HG03039 (cell line): ENCODE measurements at regions not wholly inside any gene's neighbourhood (a gene's known extent, or its start where the extent isn't known, plus 50 kb on each side); places are given as distances from the start of the nearest gene placed in this dataset.
"Not testable (repeated sequence)": the region's sequence is repeated elsewhere in the genome, so short reads cannot be mapped to it uniquely, and the experiment has no call there.

Experiments used
- ATAC-seq: cut with Tn5 transposase; IDR thresholded peaks from one replicate; pipeline ENCODE4 v1.9.1; 2021; ENCODE audit warnings: mild to moderate bottlenecking, moderate library complexity; ENCODE audit not compliant: unreplicated experiment

DNA sequence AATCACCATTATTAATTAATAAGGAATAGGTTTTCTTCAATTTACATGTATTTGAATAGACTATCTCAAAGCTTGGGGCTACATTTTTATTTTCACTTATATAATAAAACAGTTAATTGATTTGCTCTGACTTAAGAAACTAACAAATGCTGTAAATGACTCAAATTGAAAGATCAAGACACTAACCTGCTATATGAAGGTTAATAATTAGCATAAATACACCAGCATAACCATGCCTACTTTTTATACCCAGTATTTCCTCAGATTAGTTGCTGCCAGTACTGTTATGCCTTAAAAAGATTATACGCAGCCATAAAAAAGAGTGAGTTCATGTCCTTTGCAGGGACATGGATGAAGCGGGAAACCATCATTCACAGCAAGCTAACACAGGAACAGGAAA, 1545.1 kb downstream of the AMY1C start:
- ATAC-seq = no peak

DNA sequence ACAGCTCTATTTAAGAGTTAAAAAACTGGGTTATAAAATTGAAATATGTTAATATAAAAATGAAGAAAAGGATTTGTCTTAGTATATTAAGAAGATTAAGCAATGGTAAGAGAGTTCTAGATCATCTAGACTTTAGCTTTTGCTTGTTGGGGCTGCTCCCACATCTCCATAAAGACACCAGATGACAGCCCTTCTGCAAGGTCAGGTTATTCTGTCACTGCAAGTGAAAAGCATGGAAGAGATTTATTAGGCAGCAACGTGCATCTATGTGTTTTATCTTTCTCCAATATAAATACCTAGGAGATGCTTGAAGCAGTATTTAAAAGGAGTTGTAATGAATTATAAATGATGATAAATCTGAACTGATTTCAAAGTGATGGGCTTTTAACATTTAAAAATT, 1560.4 kb downstream of the AMY1C start:
- ATAC-seq = no peak

DNA sequence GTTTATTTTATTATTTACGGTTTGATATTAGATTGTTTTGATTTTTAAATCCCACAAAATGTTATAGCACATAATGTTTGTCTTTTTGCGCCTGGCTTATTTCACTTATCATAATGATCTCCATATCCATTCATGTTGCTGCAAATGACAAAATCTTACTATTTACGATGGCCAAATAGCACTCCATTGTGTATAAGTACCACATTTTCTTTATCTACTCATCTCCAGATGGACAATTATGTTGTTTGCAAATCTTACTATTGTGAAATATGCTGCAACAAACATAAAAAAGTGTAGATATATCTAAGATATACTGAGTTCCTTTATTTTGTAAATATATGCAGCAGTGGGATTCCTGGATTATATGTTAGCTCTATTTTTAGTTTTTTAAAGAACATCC, 1568.3 kb downstream of the AMY1C start:
- no peak for ATAC-seq

DNA sequence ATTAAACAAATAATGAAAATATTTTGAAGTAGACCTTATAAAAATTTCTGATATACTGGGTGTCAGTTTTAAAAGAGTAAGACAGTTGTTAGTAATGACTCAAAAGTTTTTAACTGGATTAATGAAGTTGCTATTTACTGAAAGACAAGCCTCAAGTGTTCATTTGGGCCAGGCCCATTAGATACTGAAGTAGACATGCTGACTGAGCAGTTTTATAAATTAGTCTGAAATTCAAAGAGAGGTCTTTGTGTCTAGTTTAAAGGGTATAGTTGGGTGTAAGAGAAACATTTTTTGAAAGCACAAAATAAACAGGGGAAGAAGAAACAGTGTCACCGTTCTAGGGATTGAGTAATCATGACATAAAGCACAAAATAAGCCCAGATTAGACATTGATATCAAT, 1577.2 kb downstream of the AMY1C start:
- ATAC-seq = no peak

DNA sequence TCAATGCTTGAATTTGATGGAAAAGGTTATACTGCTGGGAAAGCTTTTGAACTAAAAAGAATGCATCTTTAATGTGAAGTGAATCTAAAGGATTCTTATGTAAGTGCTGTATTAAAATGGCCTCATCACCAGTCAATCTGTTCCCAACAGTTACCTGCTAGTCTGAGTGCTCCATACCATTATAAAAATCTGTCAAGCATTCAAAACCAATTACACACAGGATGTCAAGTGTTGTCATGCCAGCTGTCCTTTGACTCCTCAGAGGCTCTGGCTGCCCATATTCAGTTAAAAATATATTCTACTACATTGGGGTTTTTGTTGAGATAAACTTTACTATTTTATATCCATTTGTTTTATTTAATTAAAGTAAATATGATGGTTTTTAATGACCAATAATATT, 1587.7 kb downstream of the AMY1C start:
- ATAC-seq = no peak

DNA sequence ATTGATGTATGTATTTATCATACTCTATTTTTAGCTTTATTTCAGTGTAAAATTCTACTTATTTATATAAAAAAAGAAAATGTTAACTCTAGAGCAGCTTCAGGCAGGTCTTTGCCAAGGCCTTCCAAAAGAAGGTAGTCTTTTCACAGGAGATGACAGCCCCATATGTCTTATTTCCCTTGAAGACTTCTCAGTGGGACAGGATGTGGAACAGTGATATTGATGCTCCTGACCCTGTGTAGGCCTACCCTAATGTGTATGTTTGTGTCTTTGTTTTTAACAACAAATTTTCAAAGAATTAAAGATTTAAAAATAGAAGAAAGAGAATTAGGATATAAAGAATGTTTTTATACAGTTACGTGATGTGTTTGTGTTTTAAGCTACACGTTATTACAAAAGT, 1593.6 kb downstream of the AMY1C start:
- no peak for ATAC-seq

DNA sequence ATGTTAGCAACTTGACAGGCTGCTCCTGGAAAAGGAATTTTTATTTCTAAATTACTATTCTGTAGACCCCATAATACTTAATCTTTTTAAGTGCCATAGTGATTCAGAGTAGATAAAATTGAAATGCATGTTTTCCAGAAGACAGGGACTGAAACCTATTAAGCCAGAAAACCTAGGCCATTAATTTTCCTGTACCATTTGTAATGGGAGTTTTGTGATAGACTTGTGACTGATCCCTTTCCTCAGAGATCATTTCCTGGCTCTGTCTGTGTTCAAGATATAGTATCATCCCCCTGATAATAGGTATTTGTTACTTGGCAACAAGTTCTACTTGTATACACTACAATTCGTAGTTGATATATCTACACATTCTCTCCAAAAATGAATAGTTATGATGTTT, 1609.8 kb downstream of the AMY1C start:
- ATAC-seq = no peak

DNA sequence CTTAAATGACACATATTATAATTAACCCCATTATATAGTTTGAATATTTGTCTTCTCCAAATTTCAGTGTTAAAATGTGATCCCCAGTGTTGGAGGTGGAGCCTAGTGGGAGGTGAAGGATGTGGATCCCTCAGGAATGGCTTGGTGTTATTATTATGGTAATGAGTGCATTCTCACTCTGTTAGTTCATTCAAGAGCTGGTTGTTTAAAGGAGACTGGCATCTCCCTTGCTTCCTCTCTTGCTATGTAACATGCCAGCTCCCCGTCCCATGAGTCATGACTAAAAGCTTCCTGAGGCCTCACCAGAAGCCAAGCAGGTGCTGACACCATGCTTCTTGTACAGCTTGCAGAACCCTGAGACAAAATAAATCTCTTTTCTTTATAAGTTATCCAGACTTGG, 1612.7 kb downstream of the AMY1C start:
- ATAC-seq = no peak

DNA sequence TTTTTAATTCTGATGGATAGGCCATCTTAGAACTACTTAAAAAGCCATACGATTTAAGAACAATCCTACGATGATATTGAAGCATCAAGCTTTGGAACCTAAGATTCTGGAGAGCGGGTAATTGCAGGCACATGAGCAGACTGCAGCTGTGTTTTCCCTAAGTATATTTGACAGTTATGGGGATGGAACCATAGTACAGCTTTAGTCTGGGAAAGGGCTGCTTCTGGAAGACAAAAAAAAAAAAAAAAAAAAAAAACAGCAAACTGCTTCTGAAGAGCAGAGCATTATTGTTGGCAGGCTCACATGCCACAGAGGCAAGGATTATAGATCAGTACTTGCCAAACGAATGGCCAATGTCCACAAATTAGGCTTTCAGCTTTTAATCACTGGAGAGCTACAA, 1618.7 kb downstream of the AMY1C start:
- no peak for ATAC-seq

DNA sequence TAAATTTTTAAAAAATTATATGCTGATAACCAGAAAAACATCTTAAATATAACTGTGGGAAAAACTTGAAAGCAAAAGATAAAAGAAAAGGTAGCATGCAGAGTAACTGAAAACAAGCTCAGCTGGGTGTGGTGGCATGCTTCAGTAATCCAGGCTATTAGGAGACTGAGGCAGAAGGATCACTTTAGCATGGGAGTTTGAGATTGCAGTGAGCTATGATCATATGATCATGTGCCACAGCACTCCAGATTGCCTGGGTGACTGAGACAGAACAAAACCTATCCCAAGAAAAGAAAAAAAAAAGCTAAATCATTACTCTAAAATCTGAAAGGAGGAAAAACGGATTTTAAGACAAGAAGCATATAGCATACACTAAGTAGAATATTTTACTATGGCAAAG, 1624.0 kb downstream of the AMY1C start:
- ATAC-seq = no peak

DNA sequence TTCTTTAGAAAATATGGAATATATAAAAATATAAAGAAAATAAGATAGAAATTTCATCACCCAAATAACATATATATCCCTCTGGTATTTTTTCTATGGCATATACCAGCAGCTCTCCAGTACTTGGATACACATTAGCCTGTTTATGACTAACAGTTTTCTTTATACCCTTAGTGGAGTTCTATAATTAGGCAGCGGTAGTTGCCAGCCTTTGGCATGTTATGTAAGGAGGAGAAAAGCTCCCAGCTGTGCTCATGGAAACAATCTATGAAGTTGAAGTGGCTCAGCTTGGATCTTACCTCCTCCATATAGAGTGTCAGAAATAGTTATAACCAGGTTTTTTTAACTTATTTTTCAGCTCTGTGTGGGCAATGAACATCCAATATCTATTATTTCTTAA, 1636.8 kb downstream of the AMY1C start:
- no peak for ATAC-seq

DNA sequence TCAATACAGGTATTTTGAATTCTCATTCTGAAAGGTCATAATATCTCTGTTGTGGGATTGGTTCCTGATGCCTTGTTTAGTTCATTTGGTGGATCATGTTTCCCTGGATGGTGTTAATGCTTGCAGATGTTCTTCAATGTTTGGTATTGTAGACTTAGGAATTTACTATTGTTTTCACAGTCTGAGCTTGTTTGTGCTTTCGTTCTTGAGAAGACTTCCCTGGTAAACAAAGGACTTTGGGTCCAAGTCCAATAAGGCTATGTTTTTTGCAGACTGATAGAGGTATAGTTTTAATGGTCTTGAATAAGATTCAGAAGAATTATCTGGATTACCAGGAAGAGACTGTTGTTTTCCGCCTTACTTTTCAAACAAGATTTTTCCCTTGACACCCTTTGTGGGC, 1646.3 kb downstream of the AMY1C start:
- ATAC-seq = no peak

DNA sequence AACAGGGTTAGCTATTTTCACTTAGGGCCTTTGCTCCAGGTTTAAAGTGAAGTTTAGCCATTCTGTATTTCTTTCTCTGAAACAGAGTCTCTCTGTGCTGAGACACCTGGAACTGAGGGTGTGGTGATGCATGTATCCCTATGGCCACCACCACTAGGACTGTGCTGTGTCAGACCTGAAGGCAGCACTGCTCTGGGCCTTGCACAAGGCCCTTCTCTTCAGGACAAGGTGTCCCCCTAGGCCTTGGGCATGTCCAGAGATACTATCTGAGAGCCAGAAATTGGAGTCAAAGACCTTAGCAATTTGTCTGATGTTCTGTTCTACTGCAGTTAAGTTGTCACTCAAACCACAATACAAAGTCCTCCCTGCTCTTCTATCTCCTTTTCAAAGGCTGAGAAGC, 1649.2 kb downstream of the AMY1C start:
- no peak for ATAC-seq

DNA sequence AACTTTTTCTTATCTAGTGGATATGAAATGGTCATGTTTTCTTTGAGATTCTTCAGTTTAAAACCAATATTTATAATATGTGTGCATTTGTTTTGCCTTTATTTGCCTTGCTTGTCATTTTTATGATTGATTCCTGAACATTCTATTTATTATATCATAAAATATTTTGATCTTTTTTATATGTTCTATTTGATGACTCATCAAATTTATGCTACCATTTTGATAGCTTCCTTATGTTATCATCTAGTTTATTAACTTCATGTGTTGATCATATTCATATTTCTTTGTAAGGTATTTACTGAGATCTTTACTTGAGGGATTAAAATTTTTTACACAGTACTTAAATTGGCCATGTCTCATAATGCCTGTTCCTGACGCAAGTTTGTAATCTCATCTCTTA, 1650.0 kb downstream of the AMY1C start:
- ATAC-seq = no peak

DNA sequence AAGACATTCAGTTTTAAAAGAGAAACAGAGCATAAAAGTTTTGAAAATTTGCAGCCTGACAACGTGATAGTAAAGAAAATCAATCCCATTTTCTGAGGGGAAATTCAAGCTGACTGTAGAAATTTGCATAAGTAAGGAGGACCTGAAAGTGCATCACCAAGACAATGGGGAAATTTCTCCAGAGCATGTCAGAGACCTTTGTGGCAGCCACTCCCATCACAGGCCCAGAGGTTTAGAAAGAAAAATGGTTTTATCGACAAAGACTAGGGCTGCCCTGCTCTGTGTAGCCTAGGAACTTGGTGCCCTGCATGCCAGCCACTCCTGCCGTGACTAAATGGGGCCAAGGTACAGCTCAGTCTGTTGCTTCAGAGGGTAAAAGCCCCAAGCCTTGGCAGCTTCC, 1640.2 kb upstream of the PRMT6 start:
- ATAC-seq = no peak

DNA sequence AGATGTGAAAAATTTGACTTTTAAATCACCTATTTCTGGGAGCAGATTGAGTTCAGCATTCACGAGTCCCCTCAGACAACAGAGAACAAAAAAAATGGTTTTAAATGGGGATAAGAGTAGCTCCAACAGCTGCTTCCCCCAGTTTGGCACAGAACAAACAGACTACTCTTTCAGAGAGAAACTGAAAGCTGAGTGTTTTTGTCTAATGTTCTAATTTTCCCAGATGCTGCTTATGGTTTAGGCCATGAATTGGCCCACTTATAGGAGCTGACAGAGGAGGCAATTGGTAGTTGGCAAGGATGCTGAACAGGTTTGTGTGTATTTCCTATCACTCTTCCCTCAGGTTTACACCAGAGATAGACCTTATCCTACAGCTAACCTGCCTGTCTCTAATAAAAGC, 1637.4 kb upstream of the PRMT6 start:
- ATAC-seq = no peak

DNA sequence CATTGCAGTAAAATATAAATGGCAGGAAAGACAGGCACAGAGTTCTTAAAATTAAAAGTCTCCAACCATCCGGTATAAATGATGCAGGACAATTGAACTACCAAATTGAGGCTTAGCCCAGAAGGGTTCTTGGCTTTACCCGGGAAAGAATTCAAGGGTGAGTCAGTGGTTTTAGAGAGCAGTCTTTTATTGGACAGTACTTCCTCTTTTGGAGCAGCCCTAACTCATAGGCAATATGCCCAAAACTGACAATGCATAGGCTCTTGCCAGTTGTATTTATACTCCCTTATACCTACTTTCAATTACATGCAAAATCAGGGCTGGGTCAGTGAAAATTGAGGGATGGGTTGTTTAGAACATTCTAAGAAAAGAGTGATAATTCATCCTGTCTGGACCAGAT, 1628.9 kb upstream of the PRMT6 start:
- ATAC-seq = no peak

DNA sequence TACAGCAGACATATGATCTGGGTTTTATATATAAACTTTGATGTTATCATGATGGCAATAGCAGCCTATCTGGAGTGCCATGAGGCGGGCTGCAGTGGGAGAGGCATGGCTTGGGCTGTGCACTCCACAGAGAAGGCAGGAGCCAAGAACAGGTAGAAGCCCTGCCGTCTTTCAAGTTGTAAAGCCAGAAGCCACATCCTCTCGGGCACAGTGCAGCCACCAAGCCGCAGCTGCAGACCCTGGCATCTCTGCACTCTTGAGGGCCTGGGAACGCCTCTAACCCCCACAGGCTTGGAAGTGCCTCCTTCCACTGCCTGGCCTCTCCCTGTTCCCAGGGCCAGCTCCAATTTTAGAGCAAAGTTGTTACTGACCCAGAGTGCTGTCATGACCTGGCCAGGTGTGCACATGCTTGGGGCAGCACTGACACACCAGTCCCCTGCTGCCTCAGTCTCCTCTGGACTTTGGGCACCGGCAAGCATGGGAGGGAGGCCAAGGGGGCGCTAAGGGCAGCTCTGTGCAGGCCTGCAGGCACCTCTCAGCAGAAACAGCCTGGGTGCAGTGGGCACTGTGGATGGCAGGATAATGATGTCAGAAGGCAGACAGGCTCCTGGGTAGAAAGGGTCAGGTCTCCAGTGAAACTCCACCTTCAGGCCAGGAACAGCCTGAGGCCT, 1619.8 kb upstream of the PRMT6 start:
- no peak for ATAC-seq

DNA sequence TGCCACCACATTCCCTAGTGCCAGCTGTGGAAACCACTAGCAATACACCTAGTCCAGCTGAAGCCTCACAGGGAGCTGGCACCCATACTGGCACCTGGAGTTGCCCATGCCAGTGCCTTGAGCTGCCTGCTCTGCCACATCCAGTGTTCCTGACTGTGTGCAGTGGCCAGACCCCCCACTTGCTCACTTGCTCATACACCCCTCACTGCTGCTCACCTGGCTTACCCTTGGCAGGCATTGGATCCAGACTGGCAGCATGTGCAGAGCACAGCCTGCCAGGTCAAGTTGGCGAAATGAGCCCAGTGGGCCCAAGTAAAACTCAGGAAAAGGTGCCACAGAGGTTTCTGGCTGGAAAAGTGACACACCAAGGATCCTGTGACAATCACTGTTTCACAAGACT, 1618.6 kb upstream of the PRMT6 start:
- ATAC-seq = no peak

DNA sequence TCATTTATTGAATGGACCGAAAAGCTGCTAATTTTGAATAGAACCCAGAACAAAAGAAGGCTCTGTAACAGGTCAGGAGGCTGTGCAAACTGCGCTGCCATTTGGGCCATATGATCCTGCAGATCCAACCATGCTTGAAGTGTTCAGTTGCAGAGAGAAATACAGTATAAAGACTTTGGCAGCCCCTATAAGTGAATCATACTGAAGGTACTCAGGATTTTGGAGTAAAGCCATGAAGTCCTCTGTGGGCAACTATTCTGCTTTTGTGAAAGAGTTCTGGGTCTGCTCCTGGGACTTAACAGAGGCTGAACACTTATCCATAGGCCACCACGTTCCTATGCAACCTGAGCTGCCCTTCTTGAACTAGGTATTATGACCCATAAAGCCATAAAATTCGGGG, 1613.6 kb upstream of the PRMT6 start:
- no peak for ATAC-seq

DNA sequence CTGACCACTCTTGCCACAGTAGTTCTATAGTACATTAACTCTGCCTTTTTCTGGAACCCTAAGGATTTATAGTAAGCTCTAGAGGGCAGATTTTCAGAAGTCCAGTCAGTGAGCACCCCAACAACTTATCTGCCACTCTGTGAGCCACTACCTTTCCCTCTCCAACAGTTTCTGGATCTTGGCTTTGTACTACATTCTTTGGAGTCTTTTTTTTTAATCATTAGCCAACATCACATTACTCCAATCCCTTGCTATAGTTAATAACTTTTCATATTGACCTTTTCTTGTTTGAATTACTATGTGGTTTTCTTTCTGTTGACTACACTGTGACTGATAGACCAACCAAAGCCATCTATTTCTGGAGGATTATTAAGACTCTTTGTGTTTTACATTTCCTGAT, 1596.7 kb upstream of the PRMT6 start:
- ATAC-seq = no peak

DNA sequence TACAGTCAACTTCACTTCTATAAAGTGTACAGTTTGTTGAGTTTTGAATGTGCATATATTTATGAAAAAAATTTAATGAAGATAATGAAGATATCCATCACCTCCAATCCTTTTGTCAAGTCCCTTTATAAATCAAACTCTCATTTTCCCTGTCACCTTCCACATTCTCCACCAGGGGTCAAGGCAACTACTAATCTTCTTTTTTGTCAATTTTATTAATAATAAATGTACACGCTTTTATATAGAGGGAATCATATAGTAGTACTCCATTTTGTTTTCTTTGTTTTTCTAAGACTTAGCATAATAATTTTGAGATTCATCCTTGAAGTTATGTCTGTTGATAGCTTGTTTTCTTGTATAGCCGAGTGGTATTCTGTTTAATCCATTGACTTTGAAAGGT, 1594.2 kb upstream of the PRMT6 start:
- no peak for ATAC-seq

DNA sequence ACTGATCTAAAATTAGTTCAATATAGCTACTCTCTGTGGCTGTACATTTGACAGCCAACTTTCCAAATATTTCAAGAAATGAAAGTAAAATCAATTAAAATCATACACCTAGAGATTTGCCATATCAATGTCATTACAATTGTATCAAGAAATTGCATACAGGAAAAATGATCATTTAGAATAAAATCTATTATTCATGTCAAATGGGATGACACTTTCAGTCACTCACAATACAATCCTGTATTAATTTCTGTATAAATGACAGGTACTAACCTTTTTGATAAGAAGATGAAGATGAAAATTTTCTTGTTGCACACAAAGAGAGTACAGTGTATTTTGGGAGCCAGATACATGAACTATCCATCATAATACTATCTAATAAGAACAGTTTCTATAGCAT, 1588.9 kb upstream of the PRMT6 start:
- ATAC-seq = no peak

DNA sequence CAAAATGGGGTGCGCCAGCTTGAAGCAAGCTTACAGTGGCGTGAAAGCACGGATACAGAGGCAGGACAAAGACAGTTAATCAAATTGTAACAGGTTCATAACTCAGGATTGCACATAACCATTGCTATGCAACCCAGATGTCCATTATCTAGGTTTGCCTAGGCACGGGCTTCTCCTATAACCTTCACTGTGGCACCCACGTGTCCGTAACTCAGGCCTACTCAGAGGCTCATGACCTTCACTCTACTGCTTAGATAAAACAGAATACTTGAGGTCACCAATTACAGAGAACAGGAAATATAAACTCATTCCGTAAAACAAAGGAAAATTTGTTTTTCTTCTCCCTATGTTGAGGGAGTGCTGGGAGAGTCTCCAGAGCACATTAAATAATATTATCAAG, 1585.9 kb upstream of the PRMT6 start:
- ATAC-seq = not testable (repeated sequence)
